ENCODE measurements at regions not wholly inside any gene's neighbourhood (a gene's known extent, or its start where the extent isn't known, plus 50 kb on each side); places are given as distances from the start of the nearest gene placed in this dataset.

DNA sequence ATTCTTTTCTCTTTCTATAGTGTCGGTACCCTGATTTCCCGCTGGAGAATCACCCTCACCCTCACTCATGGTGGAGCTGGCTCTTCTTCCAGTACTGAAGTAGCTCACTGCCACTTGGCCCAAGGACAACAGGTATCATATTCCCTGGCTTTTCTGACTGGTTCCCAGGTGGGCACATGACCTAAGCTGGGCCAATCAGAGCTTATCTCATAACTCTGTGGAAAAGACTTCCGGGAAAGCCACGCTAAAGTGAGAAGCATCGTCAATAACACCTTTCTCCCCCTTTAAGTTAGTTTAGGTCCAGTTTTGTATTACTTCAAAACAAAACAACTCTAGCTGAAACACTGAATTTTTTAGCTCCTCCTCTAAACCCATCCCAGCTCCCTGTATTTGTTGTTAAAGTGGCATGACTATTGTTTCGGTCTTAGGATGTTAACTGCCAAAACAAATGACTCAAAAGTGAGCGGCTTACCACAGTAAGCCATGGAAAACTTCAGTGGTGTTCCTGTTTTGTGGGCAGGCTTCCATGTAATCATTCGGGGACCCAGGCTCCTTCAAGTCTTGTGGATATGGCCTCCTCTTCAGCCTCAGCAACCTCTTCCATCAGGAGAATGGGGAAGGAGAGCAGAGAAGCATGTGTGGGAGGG lies 137.4 kb upstream of the DLX2 start:
- Mint-ChIP-seq H3K27ac (no peak overlapping the region), H3K9me3 (peaks cover 0 to 6% (median 0%) of the 10 kb centered on the region in 7 donors), H3K36me3 (no peaks in the 10 kb centered on the region), H3K27me3 (ENCODE audit: low read depth in 3 of 3) (peaks cover 12 to 15% (median 14%) of the 10 kb centered on the region in 3 donors), H3K4me3 (no peak overlapping the region), H3K4me1 (peaks cover 13% of the 10 kb centered on the region)
- H3K27me3 ChIP-seq (ENCODE audit: control insufficient read depth in 2 of 2, insufficient read depth in 2 of 2, low read length in 2 of 2): peaks cover 9 to 13% of the 10 kb centered on the region in 2 donors
- H3K4me3 ChIP-seq (replicated peaks in 1 of 3; ENCODE audit: low read depth in 2 of 3, low read length in 3 of 3): no peak overlapping the region
- H3K27ac ChIP-seq (ENCODE audit: low read depth in 1 of 2, low read length in 2 of 2): no peak overlapping the region
- 88% methylated on average over 1 of the region's 8 CpGs for WGBS (ENCODE audit: insufficient coverage)
- no peak overlapping the region for H3K4me2 ChIP-seq (replicated peaks; ENCODE audit: extremely low read depth, low read length, poor library complexity, severe bottlenecking)
- no peak for DNase-seq
- no peaks in the 10 kb centered on the region for H3K36me3 ChIP-seq (replicated peaks in 1 of 2; ENCODE audit: control insufficient read depth in 1 of 2, insufficient read depth in 2 of 2, low read length in 2 of 2)
- H4K20me1 ChIP-seq (ENCODE audit: insufficient read depth, low read length): no peaks in the 10 kb centered on the region
- H3K9me3 ChIP-seq (replicated peaks in 1 of 2; ENCODE audit: control insufficient read depth in 1 of 2, insufficient read depth in 1 of 2, low read length in 2 of 2): no peaks in the 10 kb centered on the region
- TF ChIP-seq, protein P1, sequence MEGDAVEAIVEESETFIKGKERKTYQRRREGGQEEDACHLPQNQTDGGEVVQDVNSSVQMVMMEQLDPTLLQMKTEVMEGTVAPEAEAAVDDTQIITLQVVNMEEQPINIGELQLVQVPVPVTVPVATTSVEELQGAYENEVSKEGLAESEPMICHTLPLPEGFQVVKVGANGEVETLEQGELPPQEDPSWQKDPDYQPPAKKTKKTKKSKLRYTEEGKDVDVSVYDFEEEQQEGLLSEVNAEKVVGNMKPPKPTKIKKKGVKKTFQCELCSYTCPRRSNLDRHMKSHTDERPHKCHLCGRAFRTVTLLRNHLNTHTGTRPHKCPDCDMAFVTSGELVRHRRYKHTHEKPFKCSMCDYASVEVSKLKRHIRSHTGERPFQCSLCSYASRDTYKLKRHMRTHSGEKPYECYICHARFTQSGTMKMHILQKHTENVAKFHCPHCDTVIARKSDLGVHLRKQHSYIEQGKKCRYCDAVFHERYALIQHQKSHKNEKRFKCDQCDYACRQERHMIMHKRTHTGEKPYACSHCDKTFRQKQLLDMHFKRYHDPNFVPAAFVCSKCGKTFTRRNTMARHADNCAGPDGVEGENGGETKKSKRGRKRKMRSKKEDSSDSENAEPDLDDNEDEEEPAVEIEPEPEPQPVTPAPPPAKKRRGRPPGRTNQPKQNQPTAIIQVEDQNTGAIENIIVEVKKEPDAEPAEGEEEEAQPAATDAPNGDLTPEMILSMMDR (IDR thresholded peaks at IDR 0.05): no peak
- H3K79me2 ChIP-seq (ENCODE audit: insufficient read depth, low read length): no peaks in the 10 kb centered on the region
- H2AFZ ChIP-seq (ENCODE audit: insufficient read depth, low read depth, low read length, poor library complexity, severe bottlenecking): no peak overlapping the region
- no peak overlapping the region for H3K9ac ChIP-seq (ENCODE audit: insufficient read depth, low read length, poor library complexity, severe bottlenecking)
- peaks cover 6 to 7% of the 10 kb centered on the region in 2 donors for H3K4me1 ChIP-seq (ENCODE audit: control insufficient read depth in 1 of 2, insufficient read depth in 2 of 2, low read length in 2 of 2)
- intact Hi-C loops (cut with micrococcal nuclease): no loop called here

DNA sequence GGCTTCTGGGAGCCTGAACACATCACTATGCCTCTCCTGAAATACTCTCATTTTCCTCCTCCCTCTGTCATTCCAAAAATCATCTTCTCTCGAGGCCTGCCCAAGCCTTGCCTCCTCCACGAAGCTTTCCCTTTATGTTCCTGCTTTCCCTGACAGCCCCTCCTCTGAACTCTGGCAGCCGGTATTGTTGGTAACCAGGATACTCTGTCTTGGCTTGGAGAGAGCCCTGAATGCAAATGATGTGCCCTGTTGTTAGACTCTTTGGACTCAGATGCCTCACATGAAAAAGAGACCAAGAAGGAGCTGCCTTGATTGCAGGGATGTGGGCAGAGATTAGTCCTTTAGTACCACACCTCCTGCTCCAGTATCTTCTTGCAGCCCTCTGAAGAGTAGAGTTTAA lies 138.5 kb upstream of the DLX2 start:
- TF ChIP-seq, protein P1 (IDR thresholded peaks at IDR 0.05): no peak
- H3K27ac ChIP-seq (ENCODE audit: low read depth in 1 of 2, low read length in 2 of 2): no peak overlapping the region
- H3K36me3 ChIP-seq (replicated peaks in 1 of 2; ENCODE audit: control insufficient read depth in 1 of 2, insufficient read depth in 2 of 2, low read length in 2 of 2): no peaks in the 10 kb centered on the region
- no peaks in the 10 kb centered on the region for H4K20me1 ChIP-seq (ENCODE audit: insufficient read depth, low read length)
- Mint-ChIP-seq H3K4me1 (peaks cover 6% of the 10 kb centered on the region), H3K27ac (peak overlapping the region in 1 of 7 donors; percentile 31), H3K27me3 (ENCODE audit: low read depth in 3 of 3) (peaks cover 4% of the 10 kb centered on the region in 3 donors), H3K36me3 (no peaks in the 10 kb centered on the region), H3K9me3 (peaks cover 0 to 2% (median 0%) of the 10 kb centered on the region in 7 donors), H3K4me3 (no peak overlapping the region)
- H3K4me2 ChIP-seq (replicated peaks; ENCODE audit: extremely low read depth, low read length, poor library complexity, severe bottlenecking): no peak overlapping the region
- H3K4me1 ChIP-seq (ENCODE audit: control insufficient read depth in 1 of 2, insufficient read depth in 2 of 2, low read length in 2 of 2): no peaks in the 10 kb centered on the region
- no CpG with 5 or more reads among the region's 3 CpGs for WGBS (ENCODE audit: insufficient coverage)
- no peak for DNase-seq
- no peak overlapping the region for H3K9ac ChIP-seq (ENCODE audit: insufficient read depth, low read length, poor library complexity, severe bottlenecking)
- intact Hi-C loops (cut with micrococcal nuclease): no loop called here
- H3K4me3 ChIP-seq (replicated peaks in 1 of 3; ENCODE audit: low read depth in 2 of 3, low read length in 3 of 3): no peak overlapping the region
- H2AFZ ChIP-seq (ENCODE audit: insufficient read depth, low read depth, low read length, poor library complexity, severe bottlenecking): no peak overlapping the region
- no peaks in the 10 kb centered on the region for H3K9me3 ChIP-seq (replicated peaks in 1 of 2; ENCODE audit: control insufficient read depth in 1 of 2, insufficient read depth in 1 of 2, low read length in 2 of 2)
- H3K27me3 ChIP-seq (ENCODE audit: control insufficient read depth in 2 of 2, insufficient read depth in 2 of 2, low read length in 2 of 2): peaks cover under 1 to 1% of the 10 kb centered on the region in 2 donors
- H3K79me2 ChIP-seq (ENCODE audit: insufficient read depth, low read length): no peaks in the 10 kb centered on the region
